ENCODE measurements at regions not wholly inside any gene's neighbourhood (a gene's known extent, or its start where the extent isn't known, plus 50 kb on each side); places are given as distances from the start of the nearest gene placed in this dataset.

DNA sequence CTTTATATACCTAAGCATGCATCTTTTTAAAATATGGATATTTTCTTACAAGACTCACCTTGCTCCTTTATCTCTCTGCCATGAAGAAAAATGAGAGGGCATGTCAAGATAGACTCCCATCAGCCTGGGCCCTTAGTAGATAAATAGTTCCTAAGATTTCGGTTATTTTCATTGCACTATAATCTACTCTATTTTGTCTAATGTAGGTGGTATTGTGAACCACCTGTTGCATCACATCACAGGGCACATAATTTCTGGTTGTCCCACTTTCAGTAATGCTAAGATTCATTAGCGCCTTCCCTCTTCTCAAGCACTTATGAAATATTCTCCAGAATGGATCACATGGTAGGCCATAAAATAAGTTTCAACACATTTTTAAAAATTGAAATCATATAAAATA, 202.5 kb upstream of the ADRA1B start:
- H3K4me3 ChIP-seq (replicated peaks; ENCODE audit: insufficient read depth, low read length): no peak overlapping the region
- TF ChIP-seq, protein P1, sequence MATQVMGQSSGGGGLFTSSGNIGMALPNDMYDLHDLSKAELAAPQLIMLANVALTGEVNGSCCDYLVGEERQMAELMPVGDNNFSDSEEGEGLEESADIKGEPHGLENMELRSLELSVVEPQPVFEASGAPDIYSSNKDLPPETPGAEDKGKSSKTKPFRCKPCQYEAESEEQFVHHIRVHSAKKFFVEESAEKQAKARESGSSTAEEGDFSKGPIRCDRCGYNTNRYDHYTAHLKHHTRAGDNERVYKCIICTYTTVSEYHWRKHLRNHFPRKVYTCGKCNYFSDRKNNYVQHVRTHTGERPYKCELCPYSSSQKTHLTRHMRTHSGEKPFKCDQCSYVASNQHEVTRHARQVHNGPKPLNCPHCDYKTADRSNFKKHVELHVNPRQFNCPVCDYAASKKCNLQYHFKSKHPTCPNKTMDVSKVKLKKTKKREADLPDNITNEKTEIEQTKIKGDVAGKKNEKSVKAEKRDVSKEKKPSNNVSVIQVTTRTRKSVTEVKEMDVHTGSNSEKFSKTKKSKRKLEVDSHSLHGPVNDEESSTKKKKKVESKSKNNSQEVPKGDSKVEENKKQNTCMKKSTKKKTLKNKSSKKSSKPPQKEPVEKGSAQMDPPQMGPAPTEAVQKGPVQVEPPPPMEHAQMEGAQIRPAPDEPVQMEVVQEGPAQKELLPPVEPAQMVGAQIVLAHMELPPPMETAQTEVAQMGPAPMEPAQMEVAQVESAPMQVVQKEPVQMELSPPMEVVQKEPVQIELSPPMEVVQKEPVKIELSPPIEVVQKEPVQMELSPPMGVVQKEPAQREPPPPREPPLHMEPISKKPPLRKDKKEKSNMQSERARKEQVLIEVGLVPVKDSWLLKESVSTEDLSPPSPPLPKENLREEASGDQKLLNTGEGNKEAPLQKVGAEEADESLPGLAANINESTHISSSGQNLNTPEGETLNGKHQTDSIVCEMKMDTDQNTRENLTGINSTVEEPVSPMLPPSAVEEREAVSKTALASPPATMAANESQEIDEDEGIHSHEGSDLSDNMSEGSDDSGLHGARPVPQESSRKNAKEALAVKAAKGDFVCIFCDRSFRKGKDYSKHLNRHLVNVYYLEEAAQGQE (IDR thresholded peaks at IDR 0.05; ENCODE audit: insufficient replicate concordance, low read depth): no peak
- TF ChIP-seq POLR2AphosphoS5 (IDR thresholded peaks at IDR 0.05; ENCODE audit: low read depth) (no peak), GABPA (IDR thresholded peaks at IDR 0.05; ENCODE audit: low read depth) (no peak), SPI1 (IDR thresholded peaks at IDR 0.05; ENCODE audit: borderline replicate concordance, low read depth) (no peak)
- TF ChIP-seq, protein P2, sequence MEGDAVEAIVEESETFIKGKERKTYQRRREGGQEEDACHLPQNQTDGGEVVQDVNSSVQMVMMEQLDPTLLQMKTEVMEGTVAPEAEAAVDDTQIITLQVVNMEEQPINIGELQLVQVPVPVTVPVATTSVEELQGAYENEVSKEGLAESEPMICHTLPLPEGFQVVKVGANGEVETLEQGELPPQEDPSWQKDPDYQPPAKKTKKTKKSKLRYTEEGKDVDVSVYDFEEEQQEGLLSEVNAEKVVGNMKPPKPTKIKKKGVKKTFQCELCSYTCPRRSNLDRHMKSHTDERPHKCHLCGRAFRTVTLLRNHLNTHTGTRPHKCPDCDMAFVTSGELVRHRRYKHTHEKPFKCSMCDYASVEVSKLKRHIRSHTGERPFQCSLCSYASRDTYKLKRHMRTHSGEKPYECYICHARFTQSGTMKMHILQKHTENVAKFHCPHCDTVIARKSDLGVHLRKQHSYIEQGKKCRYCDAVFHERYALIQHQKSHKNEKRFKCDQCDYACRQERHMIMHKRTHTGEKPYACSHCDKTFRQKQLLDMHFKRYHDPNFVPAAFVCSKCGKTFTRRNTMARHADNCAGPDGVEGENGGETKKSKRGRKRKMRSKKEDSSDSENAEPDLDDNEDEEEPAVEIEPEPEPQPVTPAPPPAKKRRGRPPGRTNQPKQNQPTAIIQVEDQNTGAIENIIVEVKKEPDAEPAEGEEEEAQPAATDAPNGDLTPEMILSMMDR (IDR thresholded peaks at IDR 0.05; ENCODE audit: insufficient read depth, low read length): no peak

DNA sequence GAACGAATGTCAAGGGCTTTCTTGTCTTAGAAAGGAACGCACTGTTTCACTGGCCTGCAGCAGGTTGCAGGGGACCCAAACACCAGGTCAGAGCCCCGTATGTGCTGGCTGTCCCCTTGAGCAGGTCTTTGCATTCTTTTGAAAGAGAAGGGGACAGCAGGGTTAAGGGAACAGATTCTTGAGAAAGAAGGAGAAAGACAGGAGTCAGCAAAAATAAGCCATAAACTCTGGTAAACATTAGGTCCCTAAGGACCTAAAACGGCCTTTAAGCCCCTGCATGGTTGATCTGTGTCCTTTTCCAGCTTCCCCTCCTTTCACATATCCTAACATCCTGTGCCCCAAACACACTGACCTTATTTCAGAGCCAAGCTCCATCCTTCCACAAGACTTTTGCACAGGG, 190.8 kb upstream of the ADRA1B start:
- TF ChIP-seq, protein P1 (IDR thresholded peaks at IDR 0.05; ENCODE audit: insufficient replicate concordance, low read depth): no peak
- TF ChIP-seq, protein P2 (IDR thresholded peaks at IDR 0.05; ENCODE audit: insufficient read depth, low read length): no peak
- TF ChIP-seq POLR2AphosphoS5 (IDR thresholded peaks at IDR 0.05; ENCODE audit: low read depth): no peak
- TF ChIP-seq GABPA (IDR thresholded peaks at IDR 0.05; ENCODE audit: low read depth): no peak
- no peak for TF ChIP-seq SPI1 (IDR thresholded peaks at IDR 0.05; ENCODE audit: borderline replicate concordance, low read depth)
- Histone ChIP-seq H3K27ac (replicated peaks) (no peak overlapping the region), H3K27me3 (ENCODE audit: insufficient read depth, poor library complexity, severe bottlenecking) (peaks cover 4% of the 10 kb centered on the region), H3K4me3 (replicated peaks; ENCODE audit: insufficient read depth, low read length) (no peak overlapping the region)
- DNase-seq (ENCODE audit: low read depth in 1 of 2, low spot score in 1 of 2): no peak

More for the DNA sequence above, 202.5 kb upstream of the ADRA1B start:
- H3K27ac ChIP-seq (replicated peaks): no peak overlapping the region
- H3K27me3 ChIP-seq (ENCODE audit: insufficient read depth, poor library complexity, severe bottlenecking): no peaks in the 10 kb centered on the region
- DNase-seq (ENCODE audit: low read depth in 1 of 2, low spot score in 1 of 2): no peak

DNA sequence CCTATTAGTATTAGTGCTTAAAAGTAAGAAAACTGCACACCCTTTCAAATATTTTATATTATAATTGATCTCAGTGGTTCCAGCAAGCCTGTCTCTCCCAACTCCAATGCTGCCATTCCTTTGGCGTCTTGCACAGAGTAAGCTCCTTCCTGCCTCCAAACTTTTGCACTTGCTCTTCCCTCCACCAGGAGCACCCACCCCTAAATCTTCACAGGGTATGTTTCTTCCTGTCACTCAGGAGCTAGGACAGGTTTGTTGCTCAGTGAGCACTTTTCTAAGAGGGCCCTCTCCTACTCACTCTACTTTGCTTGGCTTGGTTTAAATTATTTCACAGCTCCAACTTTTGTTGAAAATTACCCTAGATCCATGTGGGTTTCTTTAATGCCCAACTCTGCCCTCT, 189.1 kb upstream of the ADRA1B start:
- Histone ChIP-seq H3K27me3 (ENCODE audit: insufficient read depth, poor library complexity, severe bottlenecking) (peaks cover 8% of the 10 kb centered on the region), H3K4me3 (replicated peaks; ENCODE audit: insufficient read depth, low read length) (no peak overlapping the region), H3K27ac (replicated peaks) (no peak overlapping the region)
- TF ChIP-seq GABPA (IDR thresholded peaks at IDR 0.05; ENCODE audit: low read depth) (no peak), SPI1 (IDR thresholded peaks at IDR 0.05; ENCODE audit: borderline replicate concordance, low read depth) (no peak)
- TF ChIP-seq, protein P2 (IDR thresholded peaks at IDR 0.05; ENCODE audit: insufficient read depth, low read length): no peak
- no peak for DNase-seq (ENCODE audit: low read depth in 1 of 2, low spot score in 1 of 2)

DNA sequence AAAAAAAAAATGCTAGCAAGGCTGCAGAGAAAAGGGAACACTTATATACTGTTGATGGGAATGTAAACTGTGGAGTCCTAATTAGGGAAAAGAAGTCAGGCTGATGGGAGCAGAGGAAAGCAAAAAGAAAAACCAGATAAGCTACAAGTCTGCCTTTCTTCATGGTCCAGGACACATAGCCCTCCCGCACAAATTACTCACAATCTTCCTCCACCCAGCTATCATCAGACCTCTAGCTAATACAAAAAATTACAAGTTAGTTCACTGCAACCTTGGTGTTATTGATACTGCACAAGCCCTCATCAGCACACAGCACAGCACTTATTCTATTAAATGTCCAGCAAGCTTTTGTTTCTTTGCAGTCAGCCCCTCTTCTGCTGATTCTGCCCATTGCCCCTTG, 186.0 kb upstream of the ADRA1B start:
- DNase-seq (ENCODE audit: low read depth in 1 of 2, low spot score in 1 of 2): no peak
- no peak for TF ChIP-seq SPI1 (IDR thresholded peaks at IDR 0.05; ENCODE audit: borderline replicate concordance, low read depth)
- no peak for TF ChIP-seq GABPA (IDR thresholded peaks at IDR 0.05; ENCODE audit: low read depth)
- TF ChIP-seq, protein P1 (IDR thresholded peaks at IDR 0.05; ENCODE audit: insufficient replicate concordance, low read depth): no peak
- TF ChIP-seq POLR2AphosphoS5 (IDR thresholded peaks at IDR 0.05; ENCODE audit: low read depth): no peak
- TF ChIP-seq, protein P2 (IDR thresholded peaks at IDR 0.05; ENCODE audit: insufficient read depth, low read length): no peak
- H3K27me3 ChIP-seq (ENCODE audit: insufficient read depth, poor library complexity, severe bottlenecking): peaks cover 8% of the 10 kb centered on the region
- H3K27ac ChIP-seq (replicated peaks): no peak overlapping the region
- H3K4me3 ChIP-seq (replicated peaks; ENCODE audit: insufficient read depth, low read length): no peak overlapping the region
